ENCODE measurements at regions not wholly inside any gene's neighbourhood (a gene's known extent, or its start where the extent isn't known, plus 50 kb on each side); places are given as distances from the start of the nearest gene placed in this dataset.
"Not testable (repeated sequence)": the region's sequence is repeated elsewhere in the genome, so short reads cannot be mapped to it uniquely, and the experiment has no call there.

DNA sequence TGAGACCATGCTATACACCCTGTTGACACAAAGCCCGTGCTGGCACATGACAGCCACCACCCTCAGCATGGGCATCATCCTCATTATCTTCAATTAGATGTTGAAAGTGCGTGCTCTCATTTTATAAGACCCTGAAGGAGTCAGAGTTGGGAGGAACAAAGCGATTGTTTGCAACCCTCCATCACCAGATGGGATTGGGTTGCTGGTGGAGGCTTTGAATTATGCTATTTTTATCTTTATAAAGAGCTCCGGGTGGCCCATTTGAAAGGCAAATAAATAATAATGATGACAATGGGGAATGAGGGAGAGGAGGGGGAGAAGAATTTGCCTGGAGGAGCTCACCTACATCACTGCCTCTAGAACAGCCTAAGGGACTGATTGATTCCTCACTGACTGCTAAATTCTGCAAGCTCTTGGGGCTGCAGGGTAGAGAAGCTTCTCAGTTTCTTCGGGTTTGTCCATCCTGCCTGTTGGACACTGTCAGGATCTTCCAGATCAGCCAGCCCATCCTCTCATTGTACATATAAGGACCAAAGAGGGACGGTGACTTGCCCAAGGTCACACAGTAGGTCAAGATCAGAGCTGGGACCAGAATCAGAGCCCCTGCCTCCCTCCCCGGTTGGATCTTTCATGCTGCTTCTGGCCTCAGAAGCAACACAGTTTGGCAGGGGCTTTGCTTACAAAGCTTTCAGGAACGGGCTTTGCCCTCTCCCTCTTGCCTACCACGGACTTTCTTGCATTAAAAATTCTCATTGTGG is 130.9 kb upstream of the ZBTB40 start:
- DNase-seq = peak; percentile 94

DNA sequence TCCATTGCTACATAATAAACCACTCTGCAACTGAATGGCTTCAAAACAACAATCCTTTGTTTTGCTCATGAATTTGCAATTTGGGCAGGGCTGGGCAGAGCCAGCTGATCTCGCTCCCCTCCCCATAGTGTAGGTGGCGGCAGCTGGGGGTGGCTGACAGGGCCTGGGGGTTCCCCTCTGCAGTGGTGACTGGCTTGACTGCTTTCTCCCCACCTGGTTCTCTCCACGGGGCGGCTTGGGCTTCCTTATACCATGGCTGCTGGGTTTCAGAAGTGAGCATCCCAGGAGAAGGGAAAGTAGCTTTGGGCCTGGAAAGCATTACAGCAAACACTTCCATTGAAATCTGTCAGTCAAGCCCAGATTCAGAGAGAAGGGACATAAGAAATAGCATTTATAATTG is 129.7 kb upstream of the ZBTB40 start:
- DNase-seq = no peak

DNA sequence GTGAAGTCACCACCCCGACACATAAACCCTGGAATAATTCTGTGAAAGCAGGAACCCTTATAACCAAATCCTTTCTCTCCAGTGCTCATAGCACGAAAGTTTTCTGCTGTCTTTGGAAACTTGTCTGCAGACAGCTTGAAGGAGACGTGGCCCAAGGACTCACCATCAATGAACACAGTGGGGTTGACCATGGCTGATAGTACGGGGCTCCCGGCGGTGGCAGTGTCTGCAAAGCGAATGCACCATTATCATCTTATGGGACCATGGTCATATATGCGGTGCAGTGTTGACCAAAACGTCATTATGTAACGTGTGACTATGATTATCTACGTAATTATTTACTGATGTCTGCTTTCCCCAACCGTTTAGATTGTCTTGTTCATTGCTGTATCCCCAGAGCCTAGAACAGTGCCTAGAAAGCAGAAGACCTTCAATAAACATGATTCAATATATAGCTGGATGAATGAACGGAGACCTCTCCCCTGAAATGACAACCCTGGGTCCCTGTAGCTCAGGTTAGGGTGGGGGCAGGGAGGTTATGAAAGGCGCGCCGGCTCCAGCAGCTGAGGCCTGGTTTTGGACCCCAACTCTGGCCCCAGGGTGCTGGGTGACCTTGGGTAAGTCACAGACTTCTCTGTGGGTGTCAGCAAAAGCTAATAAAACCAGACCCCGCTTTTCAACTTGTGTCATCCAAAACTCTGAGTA is 128.4 kb upstream of the ZBTB40 start:
- no peak for DNase-seq

DNA sequence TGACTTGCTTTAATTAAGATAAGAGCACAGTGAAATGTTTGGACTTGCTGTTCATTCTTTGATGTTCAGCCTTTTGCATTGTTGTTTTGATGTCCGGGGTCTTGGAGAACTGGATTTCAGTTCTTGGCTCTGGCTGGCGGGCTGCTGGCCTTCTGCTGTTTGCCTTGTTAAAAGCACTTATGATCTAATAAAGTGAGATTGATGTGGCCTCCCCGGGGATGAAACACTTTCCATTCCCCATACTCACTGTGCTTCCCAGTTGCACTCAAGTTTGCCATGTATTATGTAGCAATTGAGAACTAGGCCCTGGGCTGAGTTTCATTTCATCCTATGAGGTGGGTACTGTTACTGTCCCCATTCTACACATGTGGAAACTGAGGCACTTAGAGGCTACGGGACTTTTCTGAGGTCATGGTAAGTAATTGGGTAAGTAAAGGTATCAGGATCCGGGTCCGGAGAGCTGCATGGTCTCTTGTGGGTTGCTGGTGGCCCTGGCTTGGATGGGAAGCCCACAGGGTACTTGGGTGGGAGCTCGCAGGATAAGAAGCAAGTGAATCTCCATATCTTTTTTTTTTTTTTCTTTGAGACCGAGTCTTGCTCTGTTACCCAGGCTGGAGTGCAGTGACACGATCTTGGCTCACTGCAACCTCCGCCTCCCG is 127.7 kb upstream of the ZBTB40 start:
- DNase-seq = no peak

DNA sequence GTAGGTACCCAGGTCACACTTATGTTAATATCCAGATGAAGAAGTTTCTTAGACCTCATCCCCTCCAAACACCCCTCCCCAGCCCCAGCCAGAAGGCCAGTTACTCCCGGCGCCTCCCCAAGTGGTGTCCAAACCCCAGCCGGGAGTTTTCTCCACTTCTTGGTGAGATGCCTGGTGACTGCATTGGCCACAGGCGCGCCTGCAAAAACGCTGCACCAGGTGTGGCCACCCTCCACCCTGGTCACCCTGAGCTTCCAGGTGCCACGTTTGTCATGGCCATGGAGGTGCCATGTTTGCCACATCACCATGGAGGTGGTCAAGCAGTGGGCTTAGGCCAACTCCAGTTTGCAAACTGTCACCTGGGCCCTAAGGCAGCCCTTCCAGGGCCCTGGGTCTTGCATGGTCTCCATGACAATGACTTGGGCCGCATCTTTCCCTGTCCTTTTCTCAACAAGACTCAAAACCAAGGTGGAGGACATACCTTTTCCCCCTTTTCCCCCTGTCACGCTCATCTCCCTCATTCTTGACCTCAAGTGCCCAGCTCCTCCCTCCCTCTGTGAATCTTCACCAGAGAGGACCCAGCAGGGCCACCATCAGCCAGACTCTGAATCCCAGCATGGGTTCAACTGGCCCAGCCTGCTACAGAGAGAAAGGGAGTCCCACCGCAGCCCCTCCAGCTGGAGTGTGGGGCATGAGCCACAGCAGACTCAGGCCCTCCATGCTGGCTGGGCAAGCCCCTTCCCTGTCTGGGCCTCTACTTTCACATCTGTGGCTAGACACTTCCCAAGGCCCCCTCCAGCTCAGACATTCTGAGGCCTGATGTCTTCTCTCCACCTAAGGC is 125.9 kb upstream of the ZBTB40 start:
- DNase-seq = no peak

DNA sequence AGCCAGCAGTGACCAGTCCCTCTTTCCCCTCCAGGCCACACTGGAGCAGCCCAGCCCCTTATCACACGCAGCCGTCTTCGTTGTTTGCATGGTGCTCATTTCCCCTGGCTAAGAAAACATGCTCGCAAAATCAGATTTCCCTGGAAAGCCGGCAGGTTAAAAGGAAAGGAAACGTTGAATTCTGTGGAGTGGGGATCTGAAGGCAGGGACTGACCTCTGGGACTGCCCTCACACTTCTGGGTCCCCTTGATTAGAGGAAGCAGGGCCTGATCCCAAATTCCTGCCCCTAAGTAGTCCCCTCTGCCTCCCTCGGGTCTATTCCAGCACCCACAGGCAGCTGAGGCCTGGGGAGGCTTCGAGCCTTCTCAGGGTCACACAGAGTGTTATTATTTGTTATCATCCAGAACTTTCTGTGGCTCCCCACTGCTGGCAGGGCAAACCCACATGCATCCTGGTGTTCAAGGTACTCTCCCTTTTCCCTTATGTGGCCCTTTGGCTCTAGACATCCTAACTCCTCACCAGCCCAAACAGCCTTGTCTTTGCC is 125.2 kb upstream of the ZBTB40 start:
- no peak for DNase-seq

DNA sequence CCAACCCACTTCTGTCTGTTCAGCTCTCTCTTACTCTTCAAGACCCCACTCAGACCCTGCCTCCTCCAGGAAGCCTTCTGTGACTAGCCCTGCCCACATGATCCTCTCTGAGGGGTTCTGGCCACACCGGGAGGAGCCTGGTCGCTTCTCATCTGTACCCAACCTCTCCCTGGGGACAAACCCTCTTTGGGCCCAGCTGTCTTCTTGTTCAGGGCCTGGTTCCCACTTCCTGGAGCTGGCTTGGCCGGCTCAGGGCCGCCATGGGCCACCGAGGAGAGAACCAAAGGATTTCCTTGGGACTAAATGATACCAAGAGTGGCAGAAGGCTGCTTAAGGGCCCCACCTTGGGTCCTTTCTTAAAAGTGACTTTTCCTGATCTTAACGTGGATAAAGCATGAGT is 124.7 kb upstream of the ZBTB40 start:
- DNase-seq = no peak

DNA sequence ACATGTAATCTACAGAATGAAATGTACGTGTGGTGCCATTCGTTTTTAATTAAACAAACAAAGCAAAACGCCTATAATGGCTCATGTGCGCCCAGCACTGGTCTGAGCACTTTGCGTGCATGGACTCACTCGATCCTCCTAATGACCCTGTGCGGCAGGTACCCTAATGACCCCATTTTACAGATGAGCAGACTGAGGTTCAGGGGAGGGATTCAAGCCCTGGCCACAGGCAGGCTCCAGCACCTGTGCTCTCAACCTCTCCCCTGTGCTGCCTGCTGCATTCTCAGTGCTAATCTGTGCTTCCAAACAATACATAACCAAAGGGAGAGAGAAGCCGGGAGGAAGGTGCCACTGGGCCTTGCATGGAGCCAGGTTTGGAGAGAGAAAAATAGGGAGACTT is 124.2 kb upstream of the ZBTB40 start:
- DNase-seq = no peak

DNA sequence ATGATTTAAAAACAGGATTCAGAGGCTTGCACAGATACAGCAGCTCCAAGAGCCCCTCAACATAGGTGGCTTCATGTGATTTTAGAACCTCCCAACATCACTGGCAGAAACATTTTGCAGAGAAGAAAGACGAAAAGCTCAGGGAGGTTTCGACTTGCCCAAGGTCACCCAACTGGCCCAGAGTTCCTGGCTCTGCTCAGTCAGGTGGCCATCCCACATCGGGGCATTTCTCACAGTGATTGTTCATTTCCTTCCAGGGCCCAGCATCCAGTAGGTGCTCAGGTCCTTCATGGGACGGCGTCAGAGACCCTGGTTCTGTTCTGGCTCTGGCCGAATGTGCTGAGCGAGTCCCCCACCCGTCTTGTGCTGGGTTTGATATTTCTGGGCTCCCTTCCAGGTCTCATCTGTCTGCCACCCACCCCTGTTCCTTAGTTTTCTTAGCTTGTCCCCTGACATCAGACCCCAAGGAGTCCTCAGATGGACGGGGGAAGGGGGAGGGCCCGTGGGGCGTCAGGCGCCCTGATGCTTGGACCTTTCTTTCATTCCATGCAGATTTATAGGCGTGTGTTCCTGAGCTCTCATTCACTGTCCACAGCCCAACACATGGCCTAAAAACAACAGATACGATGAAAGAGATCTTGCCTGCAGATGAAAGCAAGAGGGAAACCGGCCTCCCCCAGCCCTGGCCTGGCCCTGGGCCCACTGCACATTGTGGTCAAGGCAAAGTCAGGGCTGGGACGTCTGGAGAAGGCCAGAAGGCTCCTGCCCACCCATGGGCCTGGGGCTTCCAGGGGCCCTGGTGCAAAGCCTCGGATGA is 123.1 kb upstream of the ZBTB40 start:
- no peak for DNase-seq

DNA sequence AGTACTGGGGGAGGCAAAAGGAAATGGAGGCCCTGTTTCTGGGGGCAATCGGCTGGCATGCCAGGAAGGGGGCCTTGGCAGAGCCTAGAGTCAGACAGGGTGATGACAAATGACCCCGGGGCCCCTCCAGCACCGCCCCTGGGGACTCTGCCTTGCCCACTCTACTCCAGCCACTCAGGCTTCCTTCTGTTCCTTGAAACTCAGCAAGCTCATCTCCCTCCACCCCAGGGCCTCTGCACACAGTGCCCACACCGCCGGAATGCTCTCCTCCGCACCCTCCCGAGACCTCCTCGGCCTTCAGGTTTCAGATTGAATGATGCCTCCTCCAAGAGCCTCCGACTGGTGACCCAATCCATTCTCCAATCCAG is 122.5 kb upstream of the ZBTB40 start:
- DNase-seq = no peak

DNA sequence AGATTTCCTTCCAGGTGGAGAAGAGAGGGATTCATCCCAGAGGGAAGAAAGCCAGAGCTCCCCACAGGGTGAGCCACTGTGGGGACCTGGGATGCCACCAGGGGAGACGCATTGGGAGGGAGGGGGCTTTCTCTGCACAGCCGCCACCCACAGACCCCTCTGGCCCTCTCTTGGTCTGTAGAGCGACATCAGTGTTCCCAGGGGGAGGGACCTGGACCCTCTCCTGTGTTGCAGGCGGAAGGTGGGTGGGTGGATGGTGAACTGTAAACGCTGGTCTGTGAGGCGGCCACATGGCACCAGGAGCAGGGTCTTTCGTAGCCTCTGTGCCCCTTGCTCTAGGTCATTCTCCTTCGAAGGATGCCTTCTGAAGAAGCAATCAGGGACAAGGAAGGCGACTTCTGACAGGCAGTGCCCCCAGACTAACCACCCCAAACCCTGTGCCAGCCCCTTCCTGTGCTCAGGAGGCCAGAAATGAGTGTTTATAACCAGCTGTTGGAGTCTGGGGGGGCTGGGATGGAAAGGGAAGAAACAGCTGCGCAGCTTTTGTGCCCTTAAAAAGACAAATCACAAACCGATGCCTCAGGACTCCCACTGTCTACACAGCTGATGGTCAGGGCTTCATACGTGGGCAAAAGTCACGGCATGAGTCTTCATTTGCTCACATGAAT is 121.4 kb upstream of the ZBTB40 start:
- DNase-seq = no peak

DNA sequence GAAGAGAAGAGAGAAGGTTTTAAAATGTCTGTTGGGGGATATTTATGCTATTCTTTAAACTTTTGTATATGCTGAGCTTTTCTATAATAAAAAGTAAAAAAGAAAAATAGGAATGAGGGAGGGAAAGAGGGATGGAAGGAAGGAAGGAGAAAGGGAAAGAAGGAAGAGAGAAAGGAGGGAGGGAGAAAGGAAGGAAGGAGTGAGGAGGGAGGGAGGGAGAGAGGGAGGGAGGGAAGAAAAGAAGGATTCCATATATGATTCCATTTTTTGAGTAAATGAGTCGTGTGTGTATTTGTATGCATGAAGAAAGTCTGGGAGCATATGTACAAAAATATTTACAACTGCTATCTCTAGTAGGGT is 120.9 kb upstream of the ZBTB40 start:
- no peak for DNase-seq

DNA sequence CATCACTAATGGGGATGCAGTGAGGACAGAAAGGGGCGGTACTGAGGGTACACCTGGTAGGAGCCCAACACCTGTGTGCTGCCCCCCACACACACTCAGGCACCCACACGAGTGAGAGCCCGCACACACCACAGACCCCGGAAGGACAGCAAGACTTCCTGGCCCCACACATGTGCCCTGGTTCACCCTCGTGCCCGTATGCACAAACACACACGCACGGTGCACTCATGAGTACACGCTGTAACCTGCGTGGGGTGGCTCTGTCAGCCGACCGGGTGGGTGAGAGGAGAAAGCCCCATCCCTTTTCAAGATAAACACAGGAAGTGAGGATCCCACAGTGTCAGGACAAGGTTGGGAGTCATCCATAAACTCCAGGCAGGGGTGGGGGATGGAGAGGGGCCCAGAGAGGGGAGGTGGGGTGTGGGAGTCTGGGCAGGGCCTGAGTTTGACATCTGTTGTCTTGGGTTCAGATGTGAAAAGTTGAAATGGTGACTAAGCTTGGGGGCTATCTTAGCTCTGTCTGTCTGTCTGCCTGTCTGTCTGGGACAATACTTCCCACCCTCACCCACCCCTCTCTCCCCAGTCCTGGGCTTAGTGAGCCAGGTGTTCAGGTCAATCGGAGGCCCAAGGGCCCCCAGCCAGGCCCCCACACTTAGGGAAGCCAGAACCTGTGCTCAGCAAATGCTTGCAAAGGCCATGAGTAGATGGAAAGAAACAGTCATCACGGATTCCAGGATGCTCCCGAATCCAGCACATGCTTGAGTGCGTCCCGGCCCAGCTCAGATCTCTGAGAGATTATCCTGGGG is 119.8 kb upstream of the ZBTB40 start:
- no peak for DNase-seq

DNA sequence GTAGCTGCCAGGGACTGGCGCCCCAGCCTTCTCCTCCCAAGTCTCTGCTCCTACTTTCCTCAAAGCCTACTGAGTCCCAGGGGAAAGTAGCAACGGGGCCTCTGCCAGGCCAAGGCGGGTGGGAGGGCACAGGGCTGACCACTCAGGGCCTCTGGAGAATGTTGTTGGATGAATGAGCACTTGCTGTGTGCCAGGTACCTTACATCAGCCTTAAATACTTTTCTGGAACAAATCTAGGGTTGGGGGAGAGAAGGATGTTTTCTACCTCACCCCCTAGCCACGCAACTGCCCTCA is 119.3 kb upstream of the ZBTB40 start:
- DNase-seq = no peak

DNA sequence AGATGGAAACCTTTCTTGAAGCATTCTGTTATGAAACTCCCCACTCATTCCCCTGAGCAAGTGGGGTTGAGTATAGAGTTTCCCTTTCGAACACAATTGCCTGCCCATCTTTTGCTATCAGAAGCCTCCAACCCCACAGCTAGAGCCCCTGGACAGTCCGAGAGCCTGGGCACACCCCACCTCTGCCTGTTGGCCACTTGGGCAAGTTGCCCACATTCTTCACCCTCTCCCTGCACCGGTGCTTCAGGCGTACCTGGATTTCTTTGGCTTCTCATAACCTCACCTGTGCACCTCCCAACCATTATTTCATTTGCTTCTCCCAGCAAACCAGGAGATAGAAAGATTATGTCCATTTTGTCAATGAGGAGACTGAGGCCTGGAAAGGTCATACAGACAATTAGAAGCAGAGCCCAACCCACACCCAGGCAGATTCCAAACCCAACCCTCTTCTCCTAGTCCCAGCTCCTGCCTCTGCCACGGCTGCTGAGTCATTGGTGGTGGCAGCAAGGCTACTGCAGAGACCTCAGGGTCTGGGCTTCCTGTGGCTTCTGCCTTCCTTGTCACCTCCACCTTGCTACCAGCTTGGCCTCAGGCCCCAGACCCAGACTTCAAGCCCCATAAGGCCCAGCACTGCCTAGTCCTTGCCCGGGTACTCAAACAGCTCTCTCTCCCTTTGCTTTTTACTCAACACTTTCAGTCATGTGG is 118.7 kb upstream of the ZBTB40 start:
- no peak for DNase-seq

DNA sequence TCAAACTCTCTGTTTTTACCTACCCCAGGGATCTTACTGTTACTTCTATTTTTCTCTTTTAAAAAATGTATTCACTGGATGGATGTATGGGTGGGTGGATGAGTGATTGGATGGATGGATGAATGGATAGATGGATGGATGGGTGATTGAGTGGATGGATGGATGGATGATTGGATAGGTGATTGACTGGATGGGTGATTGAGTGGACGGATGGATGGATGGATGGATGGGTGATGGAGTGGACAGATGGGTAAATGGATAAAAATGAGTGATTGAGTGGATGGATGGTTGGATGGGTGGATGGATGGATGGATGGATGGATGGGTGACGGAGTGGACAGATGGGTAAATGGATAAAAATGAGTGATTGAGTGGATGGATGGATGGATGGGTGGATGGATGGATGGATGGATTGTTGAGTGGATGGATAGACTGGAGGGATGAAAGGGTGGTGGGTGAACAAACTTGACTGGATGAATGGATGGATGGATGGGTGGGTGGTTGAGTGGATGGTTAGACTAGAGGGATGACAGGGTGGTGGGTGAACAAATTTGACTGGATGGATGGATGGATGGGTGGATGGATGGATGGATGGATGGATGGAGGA is 118.0 kb upstream of the ZBTB40 start:
- DNase-seq = no peak

DNA sequence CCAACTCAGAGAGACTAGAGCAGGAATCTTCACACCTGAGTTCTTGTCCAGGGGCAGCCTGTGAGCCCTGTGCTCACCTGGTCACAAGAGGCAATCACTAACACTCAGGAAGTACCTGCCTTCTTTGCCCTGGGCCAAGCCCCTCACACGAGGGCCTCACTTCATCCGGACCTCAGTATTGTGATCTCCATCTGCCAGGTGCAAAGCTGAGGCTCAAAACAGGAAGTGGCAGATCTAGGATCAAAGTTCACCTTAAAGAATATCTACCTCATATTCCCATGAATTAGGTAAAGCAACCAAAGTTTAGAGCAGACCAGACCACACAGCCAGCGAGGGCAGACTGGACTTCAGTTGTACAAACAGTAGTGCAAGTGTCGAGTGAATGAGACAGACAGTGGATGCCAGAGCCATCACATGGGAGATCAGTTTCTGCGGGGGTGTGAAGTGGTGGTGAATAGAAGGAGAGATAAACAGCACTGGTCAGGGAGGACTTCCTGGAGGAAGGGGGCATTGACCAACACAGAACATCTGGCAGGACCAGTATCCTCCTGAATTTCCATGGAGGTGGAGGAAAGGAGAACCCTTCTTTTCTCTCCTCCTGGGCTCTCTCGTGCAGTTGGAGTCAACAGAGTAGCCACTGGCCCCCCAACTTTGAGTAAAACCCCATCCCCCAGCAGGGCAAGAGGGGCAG is 116.6 kb upstream of the ZBTB40 start:
- DNase-seq = no peak

DNA sequence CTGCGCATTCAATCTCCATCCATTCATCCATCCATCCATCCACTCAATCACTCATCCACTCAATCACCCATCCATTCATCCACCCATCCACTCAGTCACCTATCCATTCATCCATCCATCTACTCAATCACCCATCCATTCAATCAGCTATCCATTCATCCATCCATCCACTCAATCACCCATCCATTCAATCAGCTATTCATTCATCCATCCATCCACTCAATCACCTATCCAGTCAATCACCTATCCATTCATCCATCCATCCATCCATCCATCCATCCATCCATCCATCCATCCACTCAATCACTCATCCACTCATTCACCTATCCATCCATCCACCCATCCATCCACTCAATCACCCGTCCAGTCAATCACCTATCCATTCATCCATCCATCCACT is 115.4 kb upstream of the ZBTB40 start:
- DNase-seq = not testable (repeated sequence)

All from NCI-H1417 treated with DMSO at 0.1 percent for 48 hours (cell line).